ENCODE measurements at regions not wholly inside any gene's neighbourhood (a gene's known extent, or its start where the extent isn't known, plus 50 kb on each side); places are given as distances from the start of the nearest gene placed in this dataset.

- TF ChIP-seq POLR2A (IDR thresholded peaks at IDR 0.05) (no peak), CTCF (IDR thresholded peaks at IDR 0.05) (no peak), POLR2AphosphoS5 (IDR thresholded peaks at IDR 0.05; ENCODE audit: insufficient read depth in 1 of 2, low read depth in 1 of 2) (no peak)
- Histone ChIP-seq H3K4me3 (no peak overlapping the region), H3K27me3 (no peaks in the 10 kb centered on the region), H3K27ac (no peak overlapping the region), H3K9me3 (no peaks in the 10 kb centered on the region), H3K36me3 (no peaks in the 10 kb centered on the region), H3K4me1 (no peaks in the 10 kb centered on the region)
- intact Hi-C loops (cut with DNase I) = no loop called here
- no peak for DNase-seq (ENCODE audit: extremely low spot score in 2 of 2)
Observed at GRCh38 chrX:16222151-16222550, 54.9 kb downstream of the MAGEB17 start.

GRCh38 chrX:16223385-16223784 is 56.1 kb downstream of the MAGEB17 start:
- intact Hi-C loops (cut with DNase I) = no loop called here
- Histone ChIP-seq H3K27ac (no peak overlapping the region), H3K4me3 (no peak overlapping the region), H3K9me3 (no peaks in the 10 kb centered on the region), H3K4me1 (no peaks in the 10 kb centered on the region), H3K36me3 (no peaks in the 10 kb centered on the region), H3K27me3 (no peaks in the 10 kb centered on the region)
- no peak for DNase-seq (ENCODE audit: extremely low spot score in 2 of 2)
- TF ChIP-seq POLR2AphosphoS5 (IDR thresholded peaks at IDR 0.05; ENCODE audit: insufficient read depth in 1 of 2, low read depth in 1 of 2) (no peak), CTCF (IDR thresholded peaks at IDR 0.05) (no peak)

GRCh38 chrX:16239211-16239610 is 71.9 kb downstream of the MAGEB17 start:
- DNase-seq (ENCODE audit: extremely low spot score in 2 of 2) = no peak
- H3K4me3 ChIP-seq = no peak overlapping the region
- H3K9me3 ChIP-seq = no peaks in the 10 kb centered on the region
- no peaks in the 10 kb centered on the region for H3K4me1 ChIP-seq
- H3K36me3 ChIP-seq = no peaks in the 10 kb centered on the region
- intact Hi-C loops (cut with DNase I) = no loop called here
- no peak overlapping the region for H3K27ac ChIP-seq
- no peaks in the 10 kb centered on the region for H3K27me3 ChIP-seq
- TF ChIP-seq POLR2A (IDR thresholded peaks at IDR 0.05) = no peak
- TF ChIP-seq POLR2AphosphoS5 (IDR thresholded peaks at IDR 0.05; ENCODE audit: insufficient read depth in 1 of 2, low read depth in 1 of 2) = no peak
- no peak for TF ChIP-seq CTCF (IDR thresholded peaks at IDR 0.05)

- Histone ChIP-seq H3K4me3 (no peak overlapping the region), H3K4me1 (no peaks in the 10 kb centered on the region), H3K27me3 (no peaks in the 10 kb centered on the region), H3K36me3 (no peaks in the 10 kb centered on the region), H3K27ac (no peak overlapping the region), H3K9me3 (no peaks in the 10 kb centered on the region)
- no peak for DNase-seq (ENCODE audit: extremely low spot score in 2 of 2)
- no peak for TF ChIP-seq CTCF (IDR thresholded peaks at IDR 0.05)
- no peak for TF ChIP-seq POLR2A (IDR thresholded peaks at IDR 0.05)
- TF ChIP-seq POLR2AphosphoS5 (IDR thresholded peaks at IDR 0.05; ENCODE audit: insufficient read depth in 1 of 2, low read depth in 1 of 2) = no peak
- intact Hi-C loops (cut with DNase I) = no loop called here
Observed at GRCh38 chrX:16240231-16240905, 73.1 kb downstream of the MAGEB17 start.

GRCh38 chrX:16240968-16241367 is 73.7 kb downstream of the MAGEB17 start:
- H3K4me3 ChIP-seq = no peak overlapping the region
- no peak overlapping the region for H3K27ac ChIP-seq
- no peaks in the 10 kb centered on the region for H3K27me3 ChIP-seq
- intact Hi-C loops (cut with DNase I) = no loop called here
- DNase-seq (ENCODE audit: extremely low spot score in 2 of 2) = no peak
- TF ChIP-seq POLR2AphosphoS5 (IDR thresholded peaks at IDR 0.05; ENCODE audit: insufficient read depth in 1 of 2, low read depth in 1 of 2) = no peak
- TF ChIP-seq CTCF (IDR thresholded peaks at IDR 0.05) = no peak
- no peak for TF ChIP-seq POLR2A (IDR thresholded peaks at IDR 0.05)
- H3K4me1 ChIP-seq = no peaks in the 10 kb centered on the region
- H3K9me3 ChIP-seq = no peaks in the 10 kb centered on the region
- H3K36me3 ChIP-seq = no peaks in the 10 kb centered on the region

Measured in vagina (tissue), 2 donors.